ENCODE measurements at regions not wholly inside any gene's neighbourhood (a gene's known extent, or its start where the extent isn't known, plus 50 kb on each side); places are given as distances from the start of the nearest gene placed in this dataset.

- TF ChIP-seq CTCF (IDR thresholded peaks at IDR 0.05) = no peak
- no peak for TF ChIP-seq EP300 (IDR thresholded peaks at IDR 0.05; ENCODE audit: low read depth)
- no peak for TF ChIP-seq POLR2A (IDR thresholded peaks at IDR 0.05)
- TF ChIP-seq POLR2AphosphoS5 (IDR thresholded peaks at IDR 0.05) = no peak
These were observed 61.8 kb upstream of the IKZF2 start for GRCh38 chr2:213213186-213213585.

Data from transverse colon (tissue), 4 donors.